A673 (cell line): ENCODE measurements at regions not wholly inside any gene's neighbourhood (a gene's known extent, or its start where the extent isn't known, plus 50 kb on each side); places are given as distances from the start of the nearest gene placed in this dataset.
A peak's percentile ranks its signal among the peaks of the same experiment; 100 is the strongest.

Source experiments
- BruUV-seq: library from RNA; stranded (reverse); fragments of 400-500 nt; replicated peaks from 2 replicates; lab custom pipeline; 2021; lab: Mats Ljungman, UMichigan
- CTCF ChIA-PET: fragments of 300-600 bp; sonication (Branson Sonifier 250); formaldehyde crosslinking; loops from one replicate; lab custom pipeline; 2022; ENCODE audit warnings: antibody characterized with exemption; lab: Charles Lee
- POLR2A ChIA-PET: fragments of 300-600 bp; sonication (Branson Sonifier 250); formaldehyde crosslinking; loops from one replicate; lab custom pipeline; 2022; ENCODE audit warnings: antibody characterized with exemption; ENCODE audit not compliant: low non-redundant PET; lab: Charles Lee
- DNase-seq: peaks from one replicate; pipeline ENCODE4 v3.0.0-alpha.2; 2015; ENCODE audit warnings: low spot score
- H3K27ac ChIP-seq: fragments of 200-600 bp; sonication (generic); 2 replicates; pipeline ENCODE4 v1.5.1; 2016; ENCODE audit warnings: mixed run types, low read depth, mild to moderate bottlenecking, mixed read lengths, antibody characterized with exemption, low read length; ENCODE audit not compliant: poor library complexity, severe bottlenecking
- H3K27me3 ChIP-seq: fragments of 200-600 bp; sonication (generic); replicated peaks from 2 replicates; pipeline ENCODE4 v1.6.1; 2017; ENCODE audit warnings: mixed run types, low read depth, mild to moderate bottlenecking, mixed read lengths, antibody characterized with exemption, low read length; ENCODE audit not compliant: insufficient read depth, poor library complexity
- H3K36me3 ChIP-seq: fragments of 200-600 bp; sonication (generic); 2 replicates; pipeline ENCODE4 v1.6.1; 2016; ENCODE audit warnings: mixed run types, mild to moderate bottlenecking, mixed read lengths, antibody characterized with exemption, low read length; ENCODE audit not compliant: insufficient read depth, poor library complexity, severe bottlenecking
- H3K4me1 ChIP-seq: fragments of 200-600 bp; sonication (generic); 2 replicates; pipeline ENCODE4 v1.6.1; 2017; ENCODE audit warnings: mixed run types, mild to moderate bottlenecking, mixed read lengths, antibody characterized with exemption, low read length; ENCODE audit not compliant: insufficient read depth, poor library complexity, severe bottlenecking
- H3K4me3 ChIP-seq: fragments of 200-600 bp; sonication (generic); 2 replicates; pipeline ENCODE4 v1.5.1; 2016; ENCODE audit warnings: low read depth, mixed run types, mild to moderate bottlenecking, mixed read lengths, low read length; ENCODE audit not compliant: poor library complexity, severe bottlenecking
- H3K9me3 ChIP-seq: fragments of 200-600 bp; sonication (generic); 2 replicates; pipeline ENCODE4 v1.6.1; 2016; ENCODE audit warnings: mixed run types, low read depth, mild to moderate bottlenecking, mixed read lengths, antibody characterized with exemption, low read length; ENCODE audit not compliant: poor library complexity, severe bottlenecking
- CTCF ChIP-seq: fragments of 300-800, 200-600 bp; sonication (generic); conservative IDR thresholded peaks from 2 replicates; pipeline ENCODE4 v1.5.1; 2017; ENCODE audit warnings: low read depth, mild to moderate bottlenecking, antibody characterized with exemption, low read length, moderate library complexity, mixed read lengths
- EZH2 ChIP-seq: fragments of 200-600 bp; sonication (generic); IDR thresholded peaks from 2 replicates; pipeline ENCODE4 v1.6.1; 2017; ENCODE audit warnings: borderline replicate concordance, low read depth, mild to moderate bottlenecking, mixed read lengths, antibody characterized with exemption, low read length; ENCODE audit not compliant: poor library complexity, severe bottlenecking
- intact Hi-C: fragments of 100-400 bp; cut with micrococcal nuclease; formaldehyde crosslinking; loops from one replicate; pipeline ENCODE4 v1.10.0; 2022; ENCODE audit not compliant: unreplicated experiment

DNA sequence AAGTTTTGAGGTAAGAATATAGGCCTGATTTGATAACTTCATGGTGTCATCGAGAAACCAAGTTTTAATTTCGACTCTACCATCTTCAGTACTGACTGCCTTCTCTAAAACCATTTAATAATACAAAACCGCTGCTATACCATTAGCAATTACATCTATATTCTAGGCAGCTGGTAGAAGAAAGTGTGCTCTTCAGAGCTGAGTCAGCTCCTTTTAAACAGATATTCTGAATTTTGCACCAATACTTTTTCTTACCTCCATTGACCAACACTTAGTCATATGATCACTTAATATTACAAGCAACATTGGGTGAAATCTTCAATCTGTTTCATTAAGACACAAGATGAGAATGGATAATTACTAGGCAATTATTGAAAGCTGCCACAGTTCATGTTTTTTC, 1667.8 kb downstream of the PCDH9 start:
- TF ChIP-seq EZH2: no peak
- no peak for TF ChIP-seq CTCF
- no TSS peak for BruUV-seq
- Histone ChIP-seq H3K4me1 (no peaks in the 10 kb centered on the region), H3K36me3 (no peaks in the 10 kb centered on the region), H3K27me3 (no peaks in the 10 kb centered on the region), H3K27ac (no peak overlapping the region), H3K4me3 (no peak overlapping the region), H3K9me3 (no peaks in the 10 kb centered on the region)
- no peak for DNase-seq
- ChIA-PET POLR2A (no interaction called here), CTCF (no interaction called here)
- intact Hi-C loops: no loop called here

GRCh38 chr13:65560936-65561335, 1669.2 kb downstream of the PCDH9 start:
- CTCF ChIA-PET: no interaction called here
- TF ChIP-seq CTCF: no peak
- TF ChIP-seq EZH2: no peak

GRCh38 chr13:65555962-65556361, 1674.2 kb downstream of the PCDH9 start:
- no peaks in the 10 kb centered on the region for H3K36me3 ChIP-seq
- peak; percentile 3 for DNase-seq
- ChIA-PET CTCF (no interaction called here), POLR2A (no interaction called here)
- H3K4me1 ChIP-seq: no peaks in the 10 kb centered on the region
- no peaks in the 10 kb centered on the region for H3K9me3 ChIP-seq
- H3K27me3 ChIP-seq: no peaks in the 10 kb centered on the region
- intact Hi-C loops: no loop called here
- H3K4me3 ChIP-seq: no peak overlapping the region
- no TSS peak for BruUV-seq
- TF ChIP-seq CTCF (no peak), EZH2 (no peak)
- no peak overlapping the region for H3K27ac ChIP-seq

More at GRCh38 chr13:65560936-65561335, 1669.2 kb downstream of the PCDH9 start:
- no peak overlapping the region for H3K4me3 ChIP-seq
- intact Hi-C loops: no loop called here
- H3K27me3 ChIP-seq: no peaks in the 10 kb centered on the region
- H3K27ac ChIP-seq: no peak overlapping the region
- no peaks in the 10 kb centered on the region for H3K36me3 ChIP-seq
- no peak for DNase-seq
- H3K9me3 ChIP-seq: no peaks in the 10 kb centered on the region
- BruUV-seq: no TSS peak
- POLR2A ChIA-PET: no interaction called here
- H3K4me1 ChIP-seq: no peaks in the 10 kb centered on the region
